Mesendoderm (in vitro differentiated cells): ENCODE measurements at regions not wholly inside any gene's neighbourhood (a gene's known extent, or its start where the extent isn't known, plus 50 kb on each side); places are given as distances from the start of the nearest gene placed in this dataset.

Experiments used
- DNase-seq: peaks from one replicate; pipeline ENCODE4 v3.0.0; 2013
- H2AK5ac ChIP-seq: 2 replicates; pipeline ENCODE4 v1.6.1; 2013; ENCODE audit warnings: low read length, inconsistent platforms
- H2BK120ac ChIP-seq: 2 replicates; pipeline ENCODE4 v1.6.1; 2013; ENCODE audit warnings: low read depth, mild to moderate bottlenecking, low read length, moderate library complexity, mixed read lengths
- H2BK15ac ChIP-seq: replicated peaks from 2 replicates; pipeline ENCODE4 v1.6.1; 2013; ENCODE audit warnings: low read depth, mild to moderate bottlenecking, moderate library complexity
- H2BK5ac ChIP-seq: 2 replicates; pipeline ENCODE4 v1.6.1; 2013; ENCODE audit warnings: low read length, inconsistent platforms
- H3K18ac ChIP-seq: 2 replicates; pipeline ENCODE4 v1.6.1; 2013; ENCODE audit warnings: mild to moderate bottlenecking, low read length, mixed read lengths
- H3K23ac ChIP-seq: one replicate; pipeline ENCODE4 v1.6.1; 2013; ENCODE audit warnings: low read length
- H3K27ac ChIP-seq: 2 replicates; pipeline ENCODE4 v1.5.1; 2013; ENCODE audit warnings: low read depth, mild to moderate bottlenecking, inconsistent platforms, low read length, moderate library complexity
- H3K27me3 ChIP-seq: 2 replicates; pipeline ENCODE4 v1.6.1; 2013; ENCODE audit warnings: low read length, control low read depth, mild to moderate bottlenecking, inconsistent platforms; ENCODE audit not compliant: insufficient read depth, poor library complexity
- H3K36me3 ChIP-seq: 2 replicates; pipeline ENCODE4 v1.6.1; 2013; ENCODE audit warnings: low read length, inconsistent platforms; ENCODE audit not compliant: control insufficient read depth, insufficient read depth
- H3K4ac ChIP-seq: one replicate; pipeline ENCODE4 v1.6.1; 2013; ENCODE audit warnings: low read depth, mild to moderate bottlenecking, low read length, moderate library complexity
- H3K4me1 ChIP-seq: 2 replicates; pipeline ENCODE4 v1.6.1; 2013; ENCODE audit warnings: low read depth, low read length, inconsistent platforms; ENCODE audit not compliant: control insufficient read depth
- H3K4me2 ChIP-seq: 2 replicates; pipeline ENCODE4 v1.6.1; 2013; ENCODE audit warnings: low read length
- H3K4me3 ChIP-seq: 2 replicates; pipeline ENCODE4 v1.5.1; 2013; ENCODE audit warnings: mild to moderate bottlenecking, low read length
- H3K56ac ChIP-seq: one replicate; pipeline ENCODE4 v1.6.1; 2013; ENCODE audit warnings: low read length
- H3K79me1 ChIP-seq: 2 replicates; pipeline ENCODE4 v1.6.1; 2013; ENCODE audit warnings: low read length, inconsistent platforms
- H3K79me2 ChIP-seq: 2 replicates; pipeline ENCODE4 v1.6.1; 2013; ENCODE audit warnings: mild to moderate bottlenecking, low read length; ENCODE audit not compliant: control insufficient read depth, insufficient read depth
- H3K9ac ChIP-seq: 2 replicates; pipeline ENCODE4 v1.6.1; 2013; ENCODE audit warnings: low read length, inconsistent platforms
- H4K5ac ChIP-seq: one replicate; pipeline ENCODE4 v1.6.1; 2013; ENCODE audit warnings: low read length
- H4K8ac ChIP-seq: one replicate; pipeline ENCODE4 v1.6.1; 2013; ENCODE audit warnings: low read depth, mild to moderate bottlenecking, control low read depth, low read length, moderate library complexity
- WGBS: extraction: QIAGEN DNeasy Blood & Tissue Kit; methylation state at CpG from one replicate; pipeline ENCODE4 v1.1.7; 2013; ENCODE audit warnings: low lambda C conversion rate, missing lambda C conversion rate; ENCODE audit not compliant: insufficient coverage; ENCODE audit errors: extremely low coverage; 5-methylcytosine and 5-hydroxymethylcytosine counted together

GRCh38 chr7:20864221-20864620 is 77.5 kb upstream of the SP8 start:
- Histone ChIP-seq H3K27me3 (no peaks in the 10 kb centered on the region), H2AK5ac (no peak overlapping the region), H3K56ac (no peak overlapping the region), H3K9ac (no peak overlapping the region), H4K5ac (no peak overlapping the region), H3K4me3 (no peak overlapping the region), H3K79me1 (no peaks in the 10 kb centered on the region), H2BK15ac (no peak overlapping the region), H3K4ac (no peak overlapping the region), H3K4me2 (no peak overlapping the region), H4K8ac (no peak overlapping the region), H2BK5ac (no peak overlapping the region), H3K18ac (no peak overlapping the region), H3K27ac (no peak overlapping the region), H3K4me1 (no peaks in the 10 kb centered on the region), H3K36me3 (no peaks in the 10 kb centered on the region), H2BK120ac (no peak overlapping the region), H3K79me2 (no peaks in the 10 kb centered on the region), H3K23ac (no peak overlapping the region)
- 100% methylated on average over 1 of the region's 3 CpGs for WGBS
- no peak for DNase-seq

GRCh38 chr7:20865684-20866083 is 79.0 kb upstream of the SP8 start:
- Histone ChIP-seq H3K79me1 (no peaks in the 10 kb centered on the region), H3K4me2 (no peak overlapping the region), H3K9ac (no peak overlapping the region), H3K79me2 (no peaks in the 10 kb centered on the region), H3K4ac (no peak overlapping the region), H3K56ac (no peak overlapping the region), H2BK120ac (no peak overlapping the region), H2AK5ac (no peak overlapping the region), H2BK5ac (no peak overlapping the region), H3K27me3 (no peaks in the 10 kb centered on the region), H2BK15ac (no peak overlapping the region), H3K23ac (no peak overlapping the region), H4K5ac (no peak overlapping the region), H4K8ac (no peak overlapping the region), H3K36me3 (no peaks in the 10 kb centered on the region), H3K4me1 (no peaks in the 10 kb centered on the region), H3K18ac (no peak overlapping the region), H3K27ac (no peak overlapping the region), H3K4me3 (no peak overlapping the region)
- DNase-seq, result no peak
- WGBS, result no CpG with 5 or more reads among the region's 6 CpGs

DNA sequence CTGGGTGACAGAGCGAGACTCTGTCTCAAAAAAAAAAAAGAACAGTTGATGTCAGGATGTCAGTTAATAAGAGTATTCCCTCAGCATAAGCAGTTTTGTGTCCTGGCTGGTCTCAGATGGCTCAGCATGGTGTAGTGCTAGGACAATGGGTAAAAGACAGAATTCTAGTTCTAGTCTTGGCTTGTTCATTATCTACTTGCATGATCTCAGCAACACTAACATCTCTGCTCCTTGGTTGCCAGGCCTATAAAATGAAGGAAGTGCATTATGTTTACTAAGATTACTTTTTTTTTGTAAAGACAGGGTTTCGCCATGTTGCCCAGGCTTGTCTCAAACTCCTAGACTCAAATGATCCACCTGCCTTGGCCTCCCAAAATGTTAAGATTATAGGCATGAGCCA is 84.3 kb upstream of the SP8 start:
- Histone ChIP-seq H3K4me1 (peaks cover 3% of the 10 kb centered on the region), H4K8ac (no peak overlapping the region), H2BK15ac (no peak overlapping the region), H3K27me3 (no peaks in the 10 kb centered on the region), H3K4me3 (no peak overlapping the region), H4K5ac (no peak overlapping the region), H3K79me1 (no peaks in the 10 kb centered on the region), H3K4me2 (no peak overlapping the region), H2BK120ac (no peak overlapping the region), H2BK5ac (no peak overlapping the region), H2AK5ac (no peak overlapping the region), H3K9ac (no peak overlapping the region), H3K23ac (no peak overlapping the region), H3K27ac (no peak overlapping the region), H3K18ac (no peak overlapping the region), H3K4ac (no peak overlapping the region), H3K36me3 (no peaks in the 10 kb centered on the region), H3K56ac (no peak overlapping the region), H3K79me2 (no peaks in the 10 kb centered on the region)
- no CpG with 5 or more reads among the region's 2 CpGs for WGBS
- no peak for DNase-seq

- no peaks in the 10 kb centered on the region for H3K4me1 ChIP-seq
- no peaks in the 10 kb centered on the region for H3K79me2 ChIP-seq
- no peak overlapping the region for H2BK15ac ChIP-seq
- H3K18ac ChIP-seq, result no peak overlapping the region
- H4K5ac ChIP-seq, result no peak overlapping the region
- no peak overlapping the region for H3K4ac ChIP-seq
- no peaks in the 10 kb centered on the region for H3K36me3 ChIP-seq
- H3K79me1 ChIP-seq, result no peaks in the 10 kb centered on the region
- no CpG with 5 or more reads among the region's 1 CpG for WGBS
- H2BK5ac ChIP-seq, result no peak overlapping the region
- no peak overlapping the region for H2AK5ac ChIP-seq
- H3K9ac ChIP-seq, result no peak overlapping the region
- no peaks in the 10 kb centered on the region for H3K27me3 ChIP-seq
- no peak overlapping the region for H3K27ac ChIP-seq
- H3K23ac ChIP-seq, result no peak overlapping the region
- DNase-seq, result no peak
- no peak overlapping the region for H3K56ac ChIP-seq
- no peak overlapping the region for H3K4me3 ChIP-seq
- H3K4me2 ChIP-seq, result no peak overlapping the region
- no peak overlapping the region for H2BK120ac ChIP-seq
- H4K8ac ChIP-seq, result no peak overlapping the region
These were observed 106.1 kb upstream of the SP8 start for GRCh38 chr7:20892776-20893175.

- no peak overlapping the region for H3K56ac ChIP-seq
- H2BK120ac ChIP-seq, result no peak overlapping the region
- DNase-seq, result no peak
- no peak overlapping the region for H2BK5ac ChIP-seq
- no peak overlapping the region for H3K27ac ChIP-seq
- no peak overlapping the region for H3K9ac ChIP-seq
- no peak overlapping the region for H3K4me2 ChIP-seq
- H3K79me1 ChIP-seq, result no peaks in the 10 kb centered on the region
- H4K8ac ChIP-seq, result no peak overlapping the region
- H3K4me3 ChIP-seq, result no peak overlapping the region
- no peak overlapping the region for H3K23ac ChIP-seq
- no peaks in the 10 kb centered on the region for H3K27me3 ChIP-seq
- no peak overlapping the region for H2AK5ac ChIP-seq
- no peak overlapping the region for H3K18ac ChIP-seq
- no peaks in the 10 kb centered on the region for H3K79me2 ChIP-seq
- no peak overlapping the region for H2BK15ac ChIP-seq
- no peak overlapping the region for H3K4ac ChIP-seq
- H3K36me3 ChIP-seq, result no peaks in the 10 kb centered on the region
- no peak overlapping the region for H4K5ac ChIP-seq
- no peaks in the 10 kb centered on the region for H3K4me1 ChIP-seq
These were observed 108.1 kb upstream of the SP8 start for GRCh38 chr7:20894806-20895205.

DNA sequence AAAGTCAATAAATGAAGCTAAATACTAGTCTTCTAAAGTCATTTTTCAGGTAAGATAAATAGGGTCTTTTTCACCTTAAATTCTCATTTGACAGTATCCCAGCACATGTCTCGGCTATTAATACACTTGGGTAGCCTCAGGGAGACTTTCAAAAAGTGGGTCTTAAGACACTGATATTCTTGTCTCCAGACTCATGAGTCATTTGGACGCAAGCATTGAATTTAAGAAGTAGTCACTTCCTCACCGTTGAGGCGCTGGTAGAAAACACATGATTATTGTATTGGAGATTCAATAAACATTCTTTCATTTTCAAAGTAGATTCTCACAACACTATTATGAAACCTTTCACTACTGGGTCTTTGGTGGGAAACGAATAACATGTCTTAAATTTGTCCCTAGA is 108.9 kb upstream of the SP8 start:
- no CpG with 5 or more reads among the region's 5 CpGs for WGBS
- H4K5ac ChIP-seq, result no peak overlapping the region
- H3K56ac ChIP-seq, result no peak overlapping the region
- H3K27ac ChIP-seq, result no peak overlapping the region
- H3K79me2 ChIP-seq, result no peaks in the 10 kb centered on the region
- no peak overlapping the region for H3K4me2 ChIP-seq
- H3K4me1 ChIP-seq, result no peaks in the 10 kb centered on the region
- H3K79me1 ChIP-seq, result no peaks in the 10 kb centered on the region
- no peak overlapping the region for H4K8ac ChIP-seq
- no peak overlapping the region for H3K23ac ChIP-seq
- no peak for DNase-seq
- H3K18ac ChIP-seq, result no peak overlapping the region
- H2AK5ac ChIP-seq, result no peak overlapping the region
- no peaks in the 10 kb centered on the region for H3K36me3 ChIP-seq
- no peak overlapping the region for H2BK5ac ChIP-seq
- no peaks in the 10 kb centered on the region for H3K27me3 ChIP-seq
- H2BK120ac ChIP-seq, result no peak overlapping the region
- H3K4me3 ChIP-seq, result no peak overlapping the region
- no peak overlapping the region for H3K9ac ChIP-seq
- no peak overlapping the region for H3K4ac ChIP-seq
- no peak overlapping the region for H2BK15ac ChIP-seq
